ENCODE measurements at regions not wholly inside any gene's neighbourhood (a gene's known extent, or its start where the extent isn't known, plus 50 kb on each side); places are given as distances from the start of the nearest gene placed in this dataset.

DNA sequence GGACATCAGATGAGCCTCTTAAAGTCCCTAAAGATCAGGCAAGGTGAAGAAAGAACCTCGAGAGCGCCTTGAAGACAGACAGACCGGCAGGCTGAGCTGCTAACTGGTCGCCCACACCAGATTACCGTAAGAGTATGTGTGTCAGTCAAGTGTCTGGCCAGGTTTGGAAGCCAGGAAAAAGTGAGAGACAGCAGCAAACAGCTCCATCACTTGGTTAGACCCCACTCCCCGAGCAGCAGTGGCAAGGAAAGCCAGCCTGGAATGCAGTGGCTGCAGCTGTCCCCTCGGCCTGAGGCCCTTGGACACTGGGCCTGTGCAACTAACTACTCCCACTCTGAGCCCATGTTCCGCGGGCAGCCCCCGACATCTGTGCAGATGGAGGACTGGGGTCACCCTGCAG, 214.1 kb downstream of the DIRAS2 start:
- no peaks in the 10 kb centered on the region for H3K36me3 ChIP-seq (ENCODE audit: insufficient read depth, low read length)
- no peak overlapping the region for H3K9ac ChIP-seq (ENCODE audit: low read length)
- no peaks in the 10 kb centered on the region for H3K27me3 ChIP-seq (ENCODE audit: low read length)
- no peak overlapping the region for H2AFZ ChIP-seq (ENCODE audit: low read length)
- no peak overlapping the region for H3K4me2 ChIP-seq (ENCODE audit: low read depth, low read length, poor library complexity, severe bottlenecking)
- no peaks in the 10 kb centered on the region for H3K9me2 ChIP-seq (replicated peaks; ENCODE audit: insufficient read depth, low read length)
- H4K20me1 ChIP-seq (ENCODE audit: insufficient read depth, low read depth, low read length), result no peaks in the 10 kb centered on the region
- no peak for DNase-seq
- no peaks in the 10 kb centered on the region for H3K9me3 ChIP-seq (ENCODE audit: low read length)
- no peak overlapping the region for H3K4me3 ChIP-seq (ENCODE audit: low read length)
- no peak overlapping the region for H3K27ac ChIP-seq (ENCODE audit: low read length)
- no peaks in the 10 kb centered on the region for H3K4me1 ChIP-seq (ENCODE audit: low read length)
- H3K79me2 ChIP-seq (ENCODE audit: low read length), result no peaks in the 10 kb centered on the region

DNA sequence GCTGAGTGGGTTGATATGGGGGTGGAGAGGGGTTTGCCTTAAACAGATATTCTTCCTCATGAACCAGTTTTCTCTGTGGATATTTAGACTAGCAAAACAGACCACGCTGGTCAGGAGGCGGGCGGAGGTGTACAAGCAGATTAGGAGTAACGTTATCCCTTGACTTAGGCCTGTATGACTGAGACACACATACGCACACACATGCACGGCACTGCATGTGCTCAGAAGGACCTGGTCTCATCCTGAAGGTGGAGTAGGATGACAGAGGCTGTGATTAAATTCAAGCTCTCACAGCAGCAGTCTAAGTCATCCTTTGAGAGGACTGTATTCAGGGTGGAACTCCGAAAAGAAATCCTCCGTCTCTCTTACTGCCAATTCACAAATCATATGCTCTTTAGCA, 209.7 kb downstream of the DIRAS2 start:
- Histone ChIP-seq H2AFZ (ENCODE audit: low read length) (no peak overlapping the region), H3K79me2 (ENCODE audit: low read length) (no peaks in the 10 kb centered on the region), H3K9ac (ENCODE audit: low read length) (no peak overlapping the region), H3K36me3 (ENCODE audit: insufficient read depth, low read length) (no peaks in the 10 kb centered on the region), H3K4me1 (ENCODE audit: low read length) (no peaks in the 10 kb centered on the region), H3K4me3 (ENCODE audit: low read length) (no peak overlapping the region), H4K20me1 (ENCODE audit: insufficient read depth, low read depth, low read length) (no peaks in the 10 kb centered on the region), H3K9me2 (replicated peaks; ENCODE audit: insufficient read depth, low read length) (no peaks in the 10 kb centered on the region), H3K27me3 (ENCODE audit: low read length) (no peaks in the 10 kb centered on the region), H3K4me2 (ENCODE audit: low read depth, low read length, poor library complexity, severe bottlenecking) (no peak overlapping the region), H3K9me3 (ENCODE audit: low read length) (no peaks in the 10 kb centered on the region), H3K27ac (ENCODE audit: low read length) (no peak overlapping the region)
- DNase-seq, result no peak

DNA sequence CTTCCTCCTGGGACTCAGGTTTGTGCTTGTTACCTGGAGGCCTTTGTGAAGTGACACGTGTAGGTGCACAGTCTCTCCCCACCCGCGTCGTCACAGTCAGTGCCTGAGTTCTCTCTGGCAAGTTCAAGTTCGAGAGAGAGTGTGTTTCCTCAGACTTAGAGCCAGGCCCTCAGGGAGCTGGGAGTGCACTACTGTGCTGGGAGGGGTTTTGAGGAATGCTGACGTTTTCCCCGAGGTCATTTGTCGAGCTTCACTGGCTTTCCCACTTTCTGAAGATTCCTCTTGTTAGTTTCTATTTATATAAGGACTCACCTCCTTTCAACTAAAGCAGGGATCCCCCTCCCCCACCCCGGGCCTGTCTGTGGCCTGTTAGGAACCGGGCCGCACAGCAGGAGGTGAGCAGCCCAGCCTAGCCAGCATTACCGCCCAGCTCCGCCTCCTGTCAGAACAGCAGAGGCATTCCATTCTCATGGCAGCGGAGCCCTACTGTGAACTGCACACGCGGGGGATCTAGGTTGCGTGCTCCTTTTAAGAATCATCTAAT, 209.2 kb downstream of the DIRAS2 start:
- Histone ChIP-seq H3K27ac (ENCODE audit: low read length) (no peak overlapping the region), H3K9me2 (replicated peaks; ENCODE audit: insufficient read depth, low read length) (no peaks in the 10 kb centered on the region), H3K9me3 (ENCODE audit: low read length) (no peaks in the 10 kb centered on the region), H3K79me2 (ENCODE audit: low read length) (no peaks in the 10 kb centered on the region), H2AFZ (ENCODE audit: low read length) (no peak overlapping the region), H3K9ac (ENCODE audit: low read length) (no peak overlapping the region), H3K4me2 (ENCODE audit: low read depth, low read length, poor library complexity, severe bottlenecking) (no peak overlapping the region), H3K4me1 (ENCODE audit: low read length) (no peaks in the 10 kb centered on the region), H3K4me3 (ENCODE audit: low read length) (no peak overlapping the region), H3K27me3 (ENCODE audit: low read length) (no peaks in the 10 kb centered on the region), H4K20me1 (ENCODE audit: insufficient read depth, low read depth, low read length) (no peaks in the 10 kb centered on the region), H3K36me3 (ENCODE audit: insufficient read depth, low read length) (no peaks in the 10 kb centered on the region)
- no peak for DNase-seq

GRCh38 chr9:90441814-90442213, 200.8 kb downstream of the DIRAS2 start:
- no peaks in the 10 kb centered on the region for H4K20me1 ChIP-seq (ENCODE audit: insufficient read depth, low read depth, low read length)
- H3K4me3 ChIP-seq (ENCODE audit: low read length), result no peak overlapping the region
- H3K27me3 ChIP-seq (ENCODE audit: low read length), result no peaks in the 10 kb centered on the region
- DNase-seq, result no peak
- H2AFZ ChIP-seq (ENCODE audit: low read length), result no peak overlapping the region
- H3K9me3 ChIP-seq (ENCODE audit: low read length), result no peaks in the 10 kb centered on the region
- no peaks in the 10 kb centered on the region for H3K9me2 ChIP-seq (replicated peaks; ENCODE audit: insufficient read depth, low read length)
- H3K4me1 ChIP-seq (ENCODE audit: low read length), result no peaks in the 10 kb centered on the region
- H3K79me2 ChIP-seq (ENCODE audit: low read length), result no peaks in the 10 kb centered on the region
- no peak overlapping the region for H3K9ac ChIP-seq (ENCODE audit: low read length)
- H3K36me3 ChIP-seq (ENCODE audit: insufficient read depth, low read length), result no peaks in the 10 kb centered on the region
- H3K27ac ChIP-seq (ENCODE audit: low read length), result no peak overlapping the region
- H3K4me2 ChIP-seq (ENCODE audit: low read depth, low read length, poor library complexity, severe bottlenecking), result no peak overlapping the region

DNA sequence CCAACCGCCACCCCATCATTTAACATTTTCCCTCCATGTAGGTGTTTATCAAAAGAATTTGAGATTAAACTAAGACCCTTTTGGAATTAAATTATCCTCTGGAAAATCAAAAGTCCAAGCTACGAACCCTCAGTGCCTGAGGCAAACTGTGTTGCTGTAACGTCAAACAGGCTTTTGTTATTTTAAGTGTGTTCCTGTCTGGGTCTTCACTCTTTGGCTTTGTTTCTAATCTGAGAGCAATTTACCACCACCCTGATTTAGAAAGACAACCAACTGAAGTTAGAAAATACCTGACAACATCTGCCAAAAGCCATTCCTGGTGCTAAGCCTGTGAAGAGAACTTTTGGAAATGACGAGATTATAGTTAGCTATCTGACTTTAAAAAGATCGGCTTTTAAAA, 199.9 kb downstream of the DIRAS2 start:
- Histone ChIP-seq H3K9ac (ENCODE audit: low read length) (no peak overlapping the region), H3K27ac (ENCODE audit: low read length) (no peak overlapping the region), H3K4me2 (ENCODE audit: low read depth, low read length, poor library complexity, severe bottlenecking) (no peak overlapping the region), H4K20me1 (ENCODE audit: insufficient read depth, low read depth, low read length) (no peaks in the 10 kb centered on the region), H3K4me1 (ENCODE audit: low read length) (no peaks in the 10 kb centered on the region), H3K27me3 (ENCODE audit: low read length) (no peaks in the 10 kb centered on the region), H3K79me2 (ENCODE audit: low read length) (no peaks in the 10 kb centered on the region), H3K4me3 (ENCODE audit: low read length) (no peak overlapping the region), H3K9me3 (ENCODE audit: low read length) (no peaks in the 10 kb centered on the region), H2AFZ (ENCODE audit: low read length) (no peak overlapping the region), H3K9me2 (replicated peaks; ENCODE audit: insufficient read depth, low read length) (no peaks in the 10 kb centered on the region), H3K36me3 (ENCODE audit: insufficient read depth, low read length) (no peaks in the 10 kb centered on the region)
- no peak for DNase-seq

DNA sequence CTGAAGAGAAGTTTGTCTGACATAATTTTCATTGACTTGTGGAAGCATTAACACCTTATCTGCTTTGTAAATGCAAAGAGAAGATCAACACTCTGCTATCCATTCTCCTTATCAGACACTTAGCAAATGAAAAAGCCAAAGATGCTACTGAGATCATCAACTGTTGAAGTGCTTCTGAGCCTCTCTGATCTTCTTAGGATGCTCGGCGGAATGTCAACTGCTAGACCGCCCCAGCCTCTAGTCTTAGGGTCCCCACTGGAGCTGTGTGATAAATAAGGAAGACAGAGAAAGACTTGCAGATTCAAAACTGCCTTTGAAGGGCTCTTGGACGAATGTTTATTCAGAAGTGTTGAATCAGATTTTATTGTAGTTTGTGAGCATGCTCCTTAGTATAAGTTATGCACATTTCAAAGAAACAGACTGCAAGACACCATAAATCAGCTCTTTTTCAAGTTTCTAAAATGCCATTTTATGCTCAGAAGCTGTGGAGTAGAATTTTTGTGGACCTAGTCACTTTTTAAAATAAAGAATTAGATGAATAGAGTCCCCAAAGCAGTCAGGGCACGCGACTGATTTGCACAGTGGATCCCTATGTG, 197.9 kb downstream of the DIRAS2 start:
- H2AFZ ChIP-seq (ENCODE audit: low read length), result no peak overlapping the region
- no peak for DNase-seq
- H3K4me2 ChIP-seq (ENCODE audit: low read depth, low read length, poor library complexity, severe bottlenecking), result no peak overlapping the region

DNA sequence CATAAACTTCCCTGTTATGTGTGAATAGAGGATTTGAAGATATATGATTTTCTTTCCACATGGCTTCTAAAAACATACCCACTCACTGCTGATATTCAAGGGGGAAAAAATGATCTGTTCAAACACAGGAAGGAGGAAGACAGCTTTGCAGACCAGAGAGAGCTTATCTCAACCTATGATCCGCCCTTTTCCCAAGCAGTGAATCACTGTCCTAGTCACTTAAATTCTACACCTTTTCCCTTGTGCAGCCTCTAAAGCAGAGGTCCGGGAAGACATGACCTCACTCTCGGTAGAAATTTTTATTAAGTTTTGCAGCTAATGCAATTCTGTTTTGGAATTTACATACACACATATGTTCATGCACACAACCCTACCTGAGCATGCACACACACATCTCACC, 197.2 kb downstream of the DIRAS2 start:
- Histone ChIP-seq H3K27ac (ENCODE audit: low read length) (no peak overlapping the region), H3K9ac (ENCODE audit: low read length) (no peak overlapping the region), H3K4me2 (ENCODE audit: low read depth, low read length, poor library complexity, severe bottlenecking) (no peak overlapping the region), H4K20me1 (ENCODE audit: insufficient read depth, low read depth, low read length) (no peaks in the 10 kb centered on the region), H3K9me2 (replicated peaks; ENCODE audit: insufficient read depth, low read length) (no peaks in the 10 kb centered on the region), H3K4me1 (ENCODE audit: low read length) (no peaks in the 10 kb centered on the region), H3K9me3 (ENCODE audit: low read length) (no peaks in the 10 kb centered on the region), H3K27me3 (ENCODE audit: low read length) (no peaks in the 10 kb centered on the region), H3K36me3 (ENCODE audit: insufficient read depth, low read length) (no peaks in the 10 kb centered on the region), H2AFZ (ENCODE audit: low read length) (no peak overlapping the region), H3K79me2 (ENCODE audit: low read length) (no peaks in the 10 kb centered on the region), H3K4me3 (ENCODE audit: low read length) (no peak overlapping the region)
- DNase-seq, result no peak

More for the DNA sequence above, 197.9 kb downstream of the DIRAS2 start:
- Histone ChIP-seq H3K9me3 (ENCODE audit: low read length) (no peaks in the 10 kb centered on the region), H4K20me1 (ENCODE audit: insufficient read depth, low read depth, low read length) (no peaks in the 10 kb centered on the region), H3K79me2 (ENCODE audit: low read length) (no peaks in the 10 kb centered on the region), H3K4me3 (ENCODE audit: low read length) (no peak overlapping the region), H3K9ac (ENCODE audit: low read length) (no peak overlapping the region), H3K27ac (ENCODE audit: low read length) (no peak overlapping the region), H3K4me1 (ENCODE audit: low read length) (no peaks in the 10 kb centered on the region), H3K9me2 (replicated peaks; ENCODE audit: insufficient read depth, low read length) (no peaks in the 10 kb centered on the region), H3K36me3 (ENCODE audit: insufficient read depth, low read length) (no peaks in the 10 kb centered on the region), H3K27me3 (ENCODE audit: low read length) (no peaks in the 10 kb centered on the region)

DNA sequence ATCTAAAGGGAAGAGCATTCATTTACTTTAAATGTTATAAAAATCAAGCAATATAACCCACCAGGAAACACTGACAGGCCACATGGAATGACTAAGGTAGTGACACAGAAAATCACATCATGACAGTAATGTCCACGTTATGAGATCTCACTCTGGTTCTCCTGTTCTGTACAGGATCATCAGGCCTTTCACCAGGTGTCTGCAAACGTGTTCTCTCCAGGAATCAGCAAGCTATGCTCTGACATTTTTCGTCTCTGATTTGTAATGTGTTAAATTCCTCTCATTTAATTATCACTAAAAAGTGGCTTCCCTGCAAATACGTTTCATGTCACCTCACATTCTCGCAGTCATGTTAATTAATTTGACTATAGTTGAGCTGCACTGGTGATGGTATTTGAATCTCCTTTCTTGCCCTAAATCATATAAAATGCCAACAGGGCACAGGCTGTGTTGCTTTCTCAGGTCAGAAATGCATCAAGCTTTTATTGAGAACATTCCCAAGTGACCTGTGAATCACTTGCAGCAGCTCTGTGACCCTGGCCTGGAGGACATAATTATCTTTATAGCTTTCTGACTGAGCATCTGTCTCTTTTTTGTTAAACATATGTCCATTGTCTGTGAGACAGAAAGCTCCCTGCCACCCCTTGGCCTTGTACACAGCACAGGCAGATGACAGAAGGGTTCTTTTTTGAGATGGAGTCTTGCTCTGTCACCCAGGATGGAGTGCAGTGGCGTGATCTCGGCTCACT, 196.2 kb downstream of the DIRAS2 start:
- no peaks in the 10 kb centered on the region for H3K79me2 ChIP-seq (ENCODE audit: low read length)
- no peaks in the 10 kb centered on the region for H3K9me3 ChIP-seq (ENCODE audit: low read length)
- H3K27ac ChIP-seq (ENCODE audit: low read length), result no peak overlapping the region
- H3K4me2 ChIP-seq (ENCODE audit: low read depth, low read length, poor library complexity, severe bottlenecking), result no peak overlapping the region
- H3K9ac ChIP-seq (ENCODE audit: low read length), result no peak overlapping the region
- DNase-seq, result no peak
- no peaks in the 10 kb centered on the region for H4K20me1 ChIP-seq (ENCODE audit: insufficient read depth, low read depth, low read length)
- no peaks in the 10 kb centered on the region for H3K27me3 ChIP-seq (ENCODE audit: low read length)
- H2AFZ ChIP-seq (ENCODE audit: low read length), result no peak overlapping the region
- no peak overlapping the region for H3K4me3 ChIP-seq (ENCODE audit: low read length)
- no peaks in the 10 kb centered on the region for H3K9me2 ChIP-seq (replicated peaks; ENCODE audit: insufficient read depth, low read length)
- no peaks in the 10 kb centered on the region for H3K36me3 ChIP-seq (ENCODE audit: insufficient read depth, low read length)
- no peaks in the 10 kb centered on the region for H3K4me1 ChIP-seq (ENCODE audit: low read length)

Measured in Karpas-422 (cell line).